Activated naive CD8-positive, alpha-beta T cell (primary cell): ENCODE measurements at regions not wholly inside any gene's neighbourhood (a gene's known extent, or its start where the extent isn't known, plus 50 kb on each side); places are given as distances from the start of the nearest gene placed in this dataset.
A peak's percentile ranks its signal among the peaks of the same experiment; 100 is the strongest.

Experiments used
- H3K27ac Mint-ChIP-seq: one replicate; pipeline ENCODE4 v1.8.0; 2021; ENCODE audit warnings: mixed read lengths
- H3K27me3 Mint-ChIP-seq: one replicate; pipeline ENCODE4 v1.8.0; 2021; ENCODE audit warnings: mixed read lengths
- H3K36me3 Mint-ChIP-seq: one replicate; pipeline ENCODE4 v1.8.0; 2021; ENCODE audit warnings: mixed read lengths
- H3K4me1 Mint-ChIP-seq: one replicate; pipeline ENCODE4 v1.8.0; 2021; ENCODE audit warnings: low read depth, mixed read lengths
- H3K4me3 Mint-ChIP-seq: one replicate; pipeline ENCODE4 v1.8.0; 2021; ENCODE audit warnings: mild to moderate bottlenecking, mixed read lengths
- H3K9me3 Mint-ChIP-seq: one replicate; pipeline ENCODE4 v1.8.0; 2021; ENCODE audit warnings: low read depth, mixed read lengths

- Mint-ChIP-seq H3K9me3 (peaks cover 5% of the 10 kb centered on the region), H3K27me3 (no peaks in the 10 kb centered on the region), H3K4me1 (peaks cover 31% of the 10 kb centered on the region), H3K36me3 (no peaks in the 10 kb centered on the region), H3K4me3 (no peak overlapping the region), H3K27ac (no peak overlapping the region)
These were observed 64.3 kb upstream of the PLCL2 start for GRCh38 chr3:16820485-16820884.

- no peak overlapping the region for H3K27ac Mint-ChIP-seq
- no peaks in the 10 kb centered on the region for H3K36me3 Mint-ChIP-seq
- H3K4me3 Mint-ChIP-seq = no peak overlapping the region
- peaks cover 5% of the 10 kb centered on the region for H3K9me3 Mint-ChIP-seq
- H3K27me3 Mint-ChIP-seq = no peaks in the 10 kb centered on the region
- peaks cover 31% of the 10 kb centered on the region for H3K4me1 Mint-ChIP-seq
These were observed 63.7 kb upstream of the PLCL2 start for GRCh38 chr3:16821053-16821452.

GRCh38 chr3:16824081-16824696, 60.6 kb upstream of the PLCL2 start:
- Mint-ChIP-seq H3K4me3 (peak overlapping the region; percentile 30), H3K36me3 (no peaks in the 10 kb centered on the region), H3K4me1 (peaks cover 33% of the 10 kb centered on the region), H3K27me3 (no peaks in the 10 kb centered on the region), H3K9me3 (peaks cover 2% of the 10 kb centered on the region), H3K27ac (no peak overlapping the region)

- Mint-ChIP-seq H3K4me1 (peaks cover 33% of the 10 kb centered on the region), H3K27ac (no peak overlapping the region), H3K27me3 (no peaks in the 10 kb centered on the region), H3K4me3 (no peak overlapping the region), H3K9me3 (no peaks in the 10 kb centered on the region), H3K36me3 (no peaks in the 10 kb centered on the region)
These were observed 59.0 kb upstream of the PLCL2 start for GRCh38 chr3:16825617-16826204.

- no peak overlapping the region for H3K27ac Mint-ChIP-seq
- no peak overlapping the region for H3K4me3 Mint-ChIP-seq
- peaks cover 17% of the 10 kb centered on the region for H3K4me1 Mint-ChIP-seq
- no peaks in the 10 kb centered on the region for H3K9me3 Mint-ChIP-seq
- no peaks in the 10 kb centered on the region for H3K27me3 Mint-ChIP-seq
- H3K36me3 Mint-ChIP-seq = no peaks in the 10 kb centered on the region
These were observed 55.9 kb upstream of the PLCL2 start for GRCh38 chr3:16828815-16829214.

GRCh38 chr3:16831846-16832245, 52.9 kb upstream of the PLCL2 start:
- Mint-ChIP-seq H3K36me3 (no peaks in the 10 kb centered on the region), H3K27ac (no peak overlapping the region), H3K4me3 (no peak overlapping the region), H3K27me3 (no peaks in the 10 kb centered on the region), H3K9me3 (no peaks in the 10 kb centered on the region), H3K4me1 (peaks cover 4% of the 10 kb centered on the region)

- no peak overlapping the region for H3K4me3 Mint-ChIP-seq
- no peaks in the 10 kb centered on the region for H3K36me3 Mint-ChIP-seq
- no peaks in the 10 kb centered on the region for H3K27me3 Mint-ChIP-seq
- no peaks in the 10 kb centered on the region for H3K9me3 Mint-ChIP-seq
- H3K27ac Mint-ChIP-seq = no peak overlapping the region
- peaks cover 22% of the 10 kb centered on the region for H3K4me1 Mint-ChIP-seq
These were observed 50.5 kb upstream of the PLCL2 start for GRCh38 chr3:16834214-16834613.

- Mint-ChIP-seq H3K4me3 (no peak overlapping the region), H3K9me3 (no peaks in the 10 kb centered on the region), H3K27me3 (no peaks in the 10 kb centered on the region), H3K4me1 (peaks cover 26% of the 10 kb centered on the region), H3K36me3 (no peaks in the 10 kb centered on the region), H3K27ac (no peak overlapping the region)
These were observed 50.0 kb upstream of the PLCL2 start for GRCh38 chr3:16834753-16835152.
